GM21423 (cell line): ENCODE measurements at regions not wholly inside any gene's neighbourhood (a gene's known extent, or its start where the extent isn't known, plus 50 kb on each side); places are given as distances from the start of the nearest gene placed in this dataset.

Experiments used
- ATAC-seq: cut with Tn5 transposase; IDR thresholded peaks from one replicate; pipeline ENCODE4 v1.9.1; 2021; ENCODE audit warnings: mild to moderate bottlenecking, moderate library complexity; ENCODE audit not compliant: unreplicated experiment

GRCh38 chr21:38654580-38654979, 151.1 kb upstream of the ETS2 start:
- no peak for ATAC-seq

- ATAC-seq, result no peak
Measured at GRCh38 chr21:38658511-38658910, 147.2 kb upstream of the ETS2 start.

GRCh38 chr21:38659936-38660332, 145.8 kb upstream of the ETS2 start:
- ATAC-seq, result no peak

GRCh38 chr21:38660333-38661196, 145.2 kb upstream of the ETS2 start:
- no peak for ATAC-seq

GRCh38 chr21:38661197-38661871, 144.4 kb upstream of the ETS2 start:
- ATAC-seq, result no peak

GRCh38 chr21:38661889-38662568, 143.7 kb upstream of the ETS2 start:
- no peak for ATAC-seq

GRCh38 chr21:38663282-38663681, 142.4 kb upstream of the ETS2 start:
- no peak for ATAC-seq

- no peak for ATAC-seq
Measured at GRCh38 chr21:38664315-38664714, 141.4 kb upstream of the ETS2 start.

- no peak for ATAC-seq
Measured at GRCh38 chr21:38664841-38665240, 140.9 kb upstream of the ETS2 start.

GRCh38 chr21:38667291-38667870, 138.3 kb upstream of the ETS2 start:
- no peak for ATAC-seq

GRCh38 chr21:38668067-38668466, 137.7 kb upstream of the ETS2 start:
- ATAC-seq, result no peak

- ATAC-seq, result no peak
Measured at GRCh38 chr21:38668541-38668940, 137.2 kb upstream of the ETS2 start.

GRCh38 chr21:38669186-38669585, 136.5 kb upstream of the ETS2 start:
- no peak for ATAC-seq

GRCh38 chr21:38670861-38671260, 134.9 kb upstream of the ETS2 start:
- ATAC-seq, result no peak

GRCh38 chr21:38671773-38672172, 134.0 kb upstream of the ETS2 start:
- no peak for ATAC-seq

GRCh38 chr21:38675182-38675824, 130.4 kb upstream of the ETS2 start:
- ATAC-seq, result no peak

- no peak for ATAC-seq
Measured at GRCh38 chr21:38678827-38679226, 126.9 kb upstream of the ETS2 start.

- ATAC-seq, result peak; percentile 63
Measured at GRCh38 chr21:38679534-38679933, 126.2 kb upstream of the ETS2 start.

GRCh38 chr21:38680401-38680800, 125.3 kb upstream of the ETS2 start:
- ATAC-seq, result no peak

GRCh38 chr21:38683222-38683621, 122.5 kb upstream of the ETS2 start:
- no peak for ATAC-seq

- no peak for ATAC-seq
Measured at GRCh38 chr21:38688068-38688467, 117.7 kb upstream of the ETS2 start.
